ENCODE measurements at regions not wholly inside any gene's neighbourhood (a gene's known extent, or its start where the extent isn't known, plus 50 kb on each side); places are given as distances from the start of the nearest gene placed in this dataset.
"Not testable (repeated sequence)": the region's sequence is repeated elsewhere in the genome, so short reads cannot be mapped to it uniquely, and the experiment has no call there.

- H3K4me2 ChIP-seq (ENCODE audit: insufficient read depth, low read length) = no peak overlapping the region
- no peak for DNase-seq (ENCODE audit: insufficient read length, low spot score, missing footprints)
- H3K36me3 ChIP-seq (ENCODE audit: insufficient read depth, low read length) = no peaks in the 10 kb centered on the region
- no peak overlapping the region for H3K4me3 ChIP-seq (ENCODE audit: insufficient read depth, low read length)
- no peaks in the 10 kb centered on the region for H3K4me1 ChIP-seq (ENCODE audit: insufficient read depth, low read length)
- H3K27ac ChIP-seq (ENCODE audit: low read depth, low read length) = no peak overlapping the region
- H3K79me2 ChIP-seq (ENCODE audit: insufficient read depth, low read length) = no peaks in the 10 kb centered on the region
- no peak overlapping the region for H2AFZ ChIP-seq (ENCODE audit: low read length)
- no peak for TF ChIP-seq CTCF (IDR thresholded peaks at IDR 0.05; ENCODE audit: extremely low read depth, low read depth, low read length)
- H3K27me3 ChIP-seq (ENCODE audit: insufficient read depth, low read length) = peaks cover 20% of the 10 kb centered on the region
- no peaks in the 10 kb centered on the region for H4K20me1 ChIP-seq (ENCODE audit: insufficient read depth, low read length)
- no peaks in the 10 kb centered on the region for H3K9me3 ChIP-seq (ENCODE audit: low read depth, low read length)
Observed at GRCh38 chr9:81827616-81828296, 100.5 kb upstream of the SPATA31D4 start.

GRCh38 chr9:81829195-81829882 lies 98.9 kb upstream of the SPATA31D4 start:
- H3K4me1 ChIP-seq (ENCODE audit: insufficient read depth, low read length) = no peaks in the 10 kb centered on the region
- no peak overlapping the region for H3K4me2 ChIP-seq (ENCODE audit: insufficient read depth, low read length)
- DNase-seq (ENCODE audit: insufficient read length, low spot score, missing footprints) = no peak
- H4K20me1 ChIP-seq (ENCODE audit: insufficient read depth, low read length) = no peaks in the 10 kb centered on the region
- no peaks in the 10 kb centered on the region for H3K9me3 ChIP-seq (ENCODE audit: low read depth, low read length)
- no peaks in the 10 kb centered on the region for H3K79me2 ChIP-seq (ENCODE audit: insufficient read depth, low read length)
- H3K4me3 ChIP-seq (ENCODE audit: insufficient read depth, low read length) = no peak overlapping the region
- H3K36me3 ChIP-seq (ENCODE audit: insufficient read depth, low read length) = no peaks in the 10 kb centered on the region
- peaks cover 20% of the 10 kb centered on the region for H3K27me3 ChIP-seq (ENCODE audit: insufficient read depth, low read length)
- no peak for TF ChIP-seq CTCF (IDR thresholded peaks at IDR 0.05; ENCODE audit: extremely low read depth, low read depth, low read length)
- no peak overlapping the region for H2AFZ ChIP-seq (ENCODE audit: low read length)
- H3K27ac ChIP-seq (ENCODE audit: low read depth, low read length) = no peak overlapping the region

- peaks cover 20% of the 10 kb centered on the region for H3K27me3 ChIP-seq (ENCODE audit: insufficient read depth, low read length)
- H3K79me2 ChIP-seq (ENCODE audit: insufficient read depth, low read length); H4K20me1 ChIP-seq (ENCODE audit: insufficient read depth, low read length); H3K9me3 ChIP-seq (ENCODE audit: low read depth, low read length); H3K4me2 ChIP-seq (ENCODE audit: insufficient read depth, low read length); H3K36me3 ChIP-seq (ENCODE audit: insufficient read depth, low read length); DNase-seq (ENCODE audit: insufficient read length, low spot score, missing footprints); H3K4me1 ChIP-seq (ENCODE audit: insufficient read depth, low read length); H2AFZ ChIP-seq (ENCODE audit: low read length); H3K4me3 ChIP-seq (ENCODE audit: insufficient read depth, low read length); H3K27ac ChIP-seq (ENCODE audit: low read depth, low read length): not testable (repeated sequence)
Observed at GRCh38 chr9:81830431-81830830, 97.8 kb upstream of the SPATA31D4 start.

GRCh38 chr9:81832571-81833285 lies 95.5 kb upstream of the SPATA31D4 start:
- Histone ChIP-seq H2AFZ (ENCODE audit: low read length) (no peak overlapping the region), H3K79me2 (ENCODE audit: insufficient read depth, low read length) (no peaks in the 10 kb centered on the region), H3K4me2 (ENCODE audit: insufficient read depth, low read length) (no peak overlapping the region), H3K27ac (ENCODE audit: low read depth, low read length) (no peak overlapping the region), H3K4me1 (ENCODE audit: insufficient read depth, low read length) (no peaks in the 10 kb centered on the region), H3K4me3 (ENCODE audit: insufficient read depth, low read length) (no peak overlapping the region), H3K27me3 (ENCODE audit: insufficient read depth, low read length) (peaks cover 20% of the 10 kb centered on the region), H3K9me3 (ENCODE audit: low read depth, low read length) (no peaks in the 10 kb centered on the region), H4K20me1 (ENCODE audit: insufficient read depth, low read length) (no peaks in the 10 kb centered on the region), H3K36me3 (ENCODE audit: insufficient read depth, low read length) (no peaks in the 10 kb centered on the region)
- no peak for TF ChIP-seq CTCF (IDR thresholded peaks at IDR 0.05; ENCODE audit: extremely low read depth, low read depth, low read length)
- no peak for DNase-seq (ENCODE audit: insufficient read length, low spot score, missing footprints)
